H7 (cell line): ENCODE measurements at regions not wholly inside any gene's neighbourhood (a gene's known extent, or its start where the extent isn't known, plus 50 kb on each side); places are given as distances from the start of the nearest gene placed in this dataset.

Source experiments
- DNase-seq: peaks from one replicate; pipeline ENCODE4 v3.0.0; 2012
- H3K27me3 ChIP-seq: 2 replicates; pipeline ENCODE4 v1.6.0; 2011; ENCODE audit warnings: mild to moderate bottlenecking, low read length; ENCODE audit not compliant: control insufficient read depth, insufficient read depth
- H3K36me3 ChIP-seq: replicated peaks from 2 replicates; pipeline ENCODE4 v1.5.1; 2011; ENCODE audit warnings: low read length; ENCODE audit not compliant: control insufficient read depth, insufficient read depth
- H3K4me3 ChIP-seq: 2 replicates; pipeline ENCODE4 v1.5.1; 2011; ENCODE audit warnings: low read depth, mild to moderate bottlenecking, control low read depth, low read length, moderate library complexity; ENCODE audit not compliant: insufficient read depth

DNA sequence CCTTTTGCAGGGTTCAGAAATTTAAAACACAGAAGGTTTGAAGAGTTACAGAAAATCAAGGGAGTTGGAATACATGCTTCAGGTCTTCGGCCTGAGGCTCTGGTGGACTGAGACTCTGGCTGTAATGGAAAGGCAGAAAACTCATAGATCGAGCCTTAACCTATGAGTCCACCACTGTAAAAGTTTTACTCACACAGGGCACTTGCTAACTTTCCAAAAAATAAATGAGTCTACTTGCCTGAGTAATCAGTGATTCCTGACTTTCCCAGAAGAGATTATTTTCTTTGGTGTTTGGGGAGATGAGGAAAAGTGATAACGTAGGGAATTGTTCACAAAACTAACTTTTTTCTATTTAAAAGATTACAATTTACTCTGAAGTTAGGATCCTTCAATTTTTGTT lies 108.0 kb downstream of the MBL2 start:
- H3K4me3 ChIP-seq: no peak overlapping the region
- DNase-seq: no peak
- H3K27me3 ChIP-seq: no peaks in the 10 kb centered on the region
- H3K36me3 ChIP-seq: no peaks in the 10 kb centered on the region

DNA sequence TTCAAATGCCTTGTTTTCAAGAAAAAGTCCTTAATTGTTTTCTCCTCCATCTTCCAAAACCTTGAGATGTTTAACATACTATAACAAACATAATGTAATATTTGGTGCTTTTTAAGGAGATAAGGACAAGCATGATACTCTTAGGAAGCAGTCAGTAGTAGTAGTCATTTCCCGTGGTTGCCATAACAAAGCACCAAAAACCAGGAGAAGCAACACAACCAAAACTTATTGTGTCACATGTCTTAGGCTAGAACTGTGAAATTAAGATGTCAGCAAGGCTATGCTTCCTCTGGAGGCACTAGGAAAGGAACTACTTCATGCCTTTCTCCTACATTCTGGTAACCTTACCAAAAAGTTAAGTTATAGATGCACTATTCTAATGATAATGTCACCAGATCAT lies 106.8 kb downstream of the MBL2 start:
- H3K27me3 ChIP-seq: no peaks in the 10 kb centered on the region
- no peak for DNase-seq
- H3K4me3 ChIP-seq: no peak overlapping the region
- no peaks in the 10 kb centered on the region for H3K36me3 ChIP-seq

DNA sequence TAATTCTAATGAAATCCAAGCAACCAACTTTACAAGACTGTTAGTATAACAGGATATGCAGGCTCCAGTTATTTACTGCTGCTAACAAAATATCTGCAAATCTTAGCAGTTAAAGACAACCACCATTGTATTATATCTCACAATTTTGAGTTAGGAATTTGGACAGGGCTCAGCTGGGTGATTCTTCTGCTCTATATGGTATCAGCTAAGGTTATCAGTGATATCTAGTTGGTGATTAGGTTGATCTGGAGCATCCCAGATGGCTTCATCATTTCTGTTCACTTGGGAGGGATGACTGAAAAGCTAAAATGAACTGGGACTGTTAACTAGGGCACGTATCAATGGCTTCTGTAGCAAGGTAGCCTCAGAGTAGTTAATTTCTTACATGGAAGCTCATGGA lies 105.7 kb downstream of the MBL2 start:
- Histone ChIP-seq H3K4me3 (no peak overlapping the region), H3K36me3 (no peaks in the 10 kb centered on the region), H3K27me3 (no peaks in the 10 kb centered on the region)
- DNase-seq: no peak

DNA sequence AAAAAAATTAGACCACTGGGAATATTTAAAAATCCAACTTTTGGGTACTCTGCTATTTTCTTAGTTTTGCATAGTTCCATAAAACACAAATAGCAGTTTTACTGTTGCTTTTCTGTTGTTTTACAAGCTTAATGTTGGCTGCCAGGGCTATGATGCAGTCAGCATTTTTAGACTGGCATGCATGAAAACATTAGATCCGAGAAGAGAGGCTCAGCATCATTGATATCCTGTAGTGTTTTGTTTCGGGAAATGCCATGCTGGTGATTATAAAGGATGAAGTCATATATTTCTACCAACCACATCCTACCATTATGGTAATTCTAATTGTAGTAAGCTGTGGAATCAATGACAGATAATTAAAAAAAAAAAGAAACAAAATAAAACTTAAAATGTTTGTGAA lies 104.6 kb downstream of the MBL2 start:
- Histone ChIP-seq H3K27me3 (no peaks in the 10 kb centered on the region), H3K4me3 (no peak overlapping the region), H3K36me3 (no peaks in the 10 kb centered on the region)
- no peak for DNase-seq

DNA sequence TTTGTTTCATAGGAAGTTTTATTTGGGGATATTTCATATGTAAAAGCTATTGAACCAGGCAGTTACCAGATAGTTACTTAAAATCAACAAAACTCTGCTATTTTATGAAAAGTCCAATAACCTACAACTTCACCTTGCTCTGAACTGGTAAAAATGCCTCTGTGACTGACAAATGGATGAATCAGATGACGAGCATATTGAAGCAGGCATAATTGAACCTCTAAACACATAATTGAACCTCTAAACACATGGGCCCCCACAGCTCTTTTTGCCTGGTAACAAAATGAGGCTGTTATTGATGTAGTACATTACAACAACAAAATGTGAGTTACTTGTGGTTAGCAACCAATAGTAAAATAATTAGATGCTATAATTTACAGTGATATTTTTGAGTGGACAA lies 99.7 kb downstream of the MBL2 start:
- H3K27me3 ChIP-seq: no peaks in the 10 kb centered on the region
- no peaks in the 10 kb centered on the region for H3K36me3 ChIP-seq
- DNase-seq: no peak
- H3K4me3 ChIP-seq: no peak overlapping the region

DNA sequence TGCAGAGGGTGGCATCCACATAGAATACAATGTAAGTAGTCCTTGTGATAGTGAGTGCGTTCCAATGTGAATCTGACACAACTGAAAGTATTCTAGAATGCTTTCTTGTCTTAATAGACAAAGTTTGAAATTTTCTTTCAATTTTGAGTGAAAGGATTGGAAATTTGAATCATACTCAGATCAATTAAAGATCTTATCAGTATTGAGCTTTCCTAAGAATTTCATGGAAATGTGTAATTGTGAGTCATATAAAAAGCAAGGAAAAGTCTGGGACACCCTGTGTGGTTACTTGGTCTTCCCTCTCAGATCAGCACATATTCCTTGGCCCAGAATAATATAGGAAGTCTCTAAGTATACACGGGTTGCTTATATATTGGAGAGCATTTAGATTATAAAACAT lies 99.1 kb downstream of the MBL2 start:
- no peaks in the 10 kb centered on the region for H3K27me3 ChIP-seq
- H3K36me3 ChIP-seq: no peaks in the 10 kb centered on the region
- no peak for DNase-seq
- no peak overlapping the region for H3K4me3 ChIP-seq

DNA sequence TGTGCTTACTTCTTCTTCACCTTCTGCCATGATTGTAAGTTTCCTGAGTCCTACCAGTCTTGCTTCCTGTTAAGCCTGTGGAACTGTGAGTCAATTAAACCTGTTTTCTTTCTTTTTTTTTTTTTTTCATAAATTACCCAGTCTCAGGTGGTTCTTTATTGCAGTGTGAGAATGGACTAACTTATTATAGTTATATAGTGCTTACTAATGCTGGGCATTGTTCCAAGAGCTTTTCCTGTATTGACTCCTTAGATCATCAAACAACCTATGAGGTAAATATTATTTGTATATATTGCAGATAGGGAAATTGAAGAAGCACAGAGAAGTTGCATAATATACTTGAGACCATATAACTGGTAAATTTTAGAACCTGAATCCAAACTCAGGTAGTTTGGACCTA lies 98.1 kb downstream of the MBL2 start:
- DNase-seq: no peak
- Histone ChIP-seq H3K4me3 (no peak overlapping the region), H3K36me3 (no peaks in the 10 kb centered on the region), H3K27me3 (no peaks in the 10 kb centered on the region)

DNA sequence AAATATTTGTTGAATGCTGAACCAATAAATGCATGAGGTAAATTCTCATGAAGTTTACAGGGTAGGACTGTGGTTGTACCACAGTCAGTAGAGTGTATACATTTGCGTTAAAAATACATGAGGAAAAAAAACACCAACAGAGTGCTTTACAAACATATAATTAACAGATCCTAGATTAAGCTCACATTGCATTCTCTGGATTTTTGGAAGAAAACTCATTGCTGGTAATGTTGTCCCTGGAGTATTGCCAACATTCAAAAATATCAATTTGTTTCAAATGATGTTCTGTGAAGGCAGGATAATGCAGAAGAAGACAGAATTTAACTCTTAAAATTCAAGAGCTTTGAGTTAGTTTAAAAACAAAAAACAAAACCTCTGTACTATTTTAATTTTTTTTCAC lies 95.5 kb downstream of the MBL2 start:
- Histone ChIP-seq H3K36me3 (no peaks in the 10 kb centered on the region), H3K27me3 (no peaks in the 10 kb centered on the region), H3K4me3 (no peak overlapping the region)
- no peak for DNase-seq

DNA sequence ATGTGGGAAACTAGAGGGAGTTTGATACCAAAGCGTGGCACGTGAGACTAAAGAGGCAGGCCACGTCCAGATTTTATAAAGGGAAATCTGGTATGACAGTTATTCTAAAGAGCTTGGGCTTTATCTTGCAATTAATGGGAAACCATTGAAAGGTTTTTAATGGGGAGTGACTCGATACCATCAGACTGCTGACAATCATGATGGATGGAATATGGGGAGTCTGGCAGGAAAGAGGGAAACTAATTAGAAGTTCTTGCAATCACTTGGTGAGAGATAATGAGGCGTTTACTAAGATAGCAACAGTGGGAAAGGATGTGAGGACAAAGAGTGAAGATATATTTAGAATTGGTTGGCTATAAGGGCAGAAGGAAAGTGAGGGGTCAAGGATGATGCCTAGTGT lies 94.0 kb downstream of the MBL2 start:
- no peaks in the 10 kb centered on the region for H3K27me3 ChIP-seq
- no peak overlapping the region for H3K4me3 ChIP-seq
- no peaks in the 10 kb centered on the region for H3K36me3 ChIP-seq
- no peak for DNase-seq

DNA sequence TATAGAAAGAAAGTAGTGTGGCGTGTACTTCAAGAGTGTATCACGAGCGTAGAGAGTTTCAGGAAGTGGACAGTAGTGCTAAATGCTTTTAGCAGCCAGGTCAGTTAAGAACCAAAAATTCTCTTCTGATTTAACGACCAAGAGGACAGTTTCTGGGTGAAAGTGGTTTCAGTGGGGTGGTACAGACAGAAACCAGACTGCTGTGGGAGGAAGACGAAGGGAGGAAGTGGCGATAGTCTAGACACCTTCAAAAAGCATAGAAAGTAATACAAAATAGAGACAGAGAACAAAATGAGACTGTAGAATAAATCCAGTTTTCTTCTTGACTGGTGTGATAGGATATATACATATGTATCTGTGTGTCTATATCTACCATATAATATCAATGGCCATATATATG lies 93.5 kb downstream of the MBL2 start:
- no peak for DNase-seq
- Histone ChIP-seq H3K36me3 (no peaks in the 10 kb centered on the region), H3K27me3 (no peaks in the 10 kb centered on the region), H3K4me3 (no peak overlapping the region)

DNA sequence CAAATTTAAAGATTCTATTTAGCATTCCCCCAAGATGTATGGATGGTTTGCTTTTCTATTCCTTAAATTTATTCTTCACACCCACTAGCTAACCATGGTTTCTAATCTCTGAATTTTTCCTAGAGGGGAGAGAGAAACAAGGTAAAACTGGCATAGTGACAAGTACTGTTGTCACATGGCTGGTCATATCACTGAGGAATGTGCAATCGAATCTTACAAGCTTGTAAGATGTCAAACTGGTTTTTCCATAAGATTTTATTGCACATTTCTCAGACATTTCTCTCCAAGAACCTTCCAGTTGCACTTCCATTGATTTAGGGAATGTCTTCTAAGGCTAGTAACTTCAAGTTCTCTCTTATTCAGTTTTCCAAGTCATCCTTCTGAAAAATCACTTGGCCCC lies 89.8 kb downstream of the MBL2 start:
- no peak overlapping the region for H3K4me3 ChIP-seq

DNA sequence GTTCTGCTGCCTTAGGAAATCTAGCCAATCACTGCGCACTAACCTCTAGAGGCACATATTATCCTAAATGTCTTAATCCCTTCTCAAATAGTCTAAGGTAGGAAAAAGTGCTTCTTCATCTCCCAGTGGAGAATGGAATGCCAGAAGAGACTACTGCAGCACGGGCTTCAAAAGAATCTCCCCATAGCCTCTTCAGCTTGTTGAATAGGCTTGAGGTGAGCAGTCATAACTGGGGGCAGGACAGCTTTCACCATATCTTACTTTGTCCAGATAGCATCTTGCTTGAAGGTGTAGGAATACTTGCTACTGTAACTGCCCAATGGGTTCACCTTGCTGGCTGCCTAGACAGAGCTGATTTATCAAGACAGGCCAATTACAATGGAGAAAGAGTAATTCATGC lies 88.8 kb downstream of the MBL2 start:
- Histone ChIP-seq H3K4me3 (no peak overlapping the region), H3K36me3 (no peaks in the 10 kb centered on the region), H3K27me3 (no peaks in the 10 kb centered on the region)
- DNase-seq: no peak

More for the DNA sequence above, 89.8 kb downstream of the MBL2 start:
- no peak for DNase-seq
- H3K27me3 ChIP-seq: no peaks in the 10 kb centered on the region
- H3K36me3 ChIP-seq: no peaks in the 10 kb centered on the region

DNA sequence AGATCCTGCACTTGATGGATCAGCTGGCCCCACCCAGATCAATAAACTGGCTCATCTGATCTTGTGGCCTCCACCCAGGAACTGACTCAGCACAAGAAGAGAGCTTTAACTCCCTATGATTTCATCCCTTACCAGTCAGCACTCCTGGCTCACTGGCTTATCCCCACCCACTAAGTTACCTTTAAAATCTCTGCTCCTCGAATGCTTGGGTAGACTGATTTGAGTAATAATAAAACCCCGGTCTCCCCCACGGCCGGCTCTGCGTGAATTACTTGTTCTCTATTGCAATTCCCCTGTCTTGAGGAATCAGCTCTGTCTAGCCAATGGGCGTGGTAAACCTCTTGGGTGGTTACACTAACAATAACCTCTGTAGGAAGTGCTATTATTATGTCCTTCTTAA lies 83.7 kb downstream of the MBL2 start:
- H3K36me3 ChIP-seq: no peaks in the 10 kb centered on the region
- H3K27me3 ChIP-seq: no peaks in the 10 kb centered on the region
- no peak overlapping the region for H3K4me3 ChIP-seq
- no peak for DNase-seq

DNA sequence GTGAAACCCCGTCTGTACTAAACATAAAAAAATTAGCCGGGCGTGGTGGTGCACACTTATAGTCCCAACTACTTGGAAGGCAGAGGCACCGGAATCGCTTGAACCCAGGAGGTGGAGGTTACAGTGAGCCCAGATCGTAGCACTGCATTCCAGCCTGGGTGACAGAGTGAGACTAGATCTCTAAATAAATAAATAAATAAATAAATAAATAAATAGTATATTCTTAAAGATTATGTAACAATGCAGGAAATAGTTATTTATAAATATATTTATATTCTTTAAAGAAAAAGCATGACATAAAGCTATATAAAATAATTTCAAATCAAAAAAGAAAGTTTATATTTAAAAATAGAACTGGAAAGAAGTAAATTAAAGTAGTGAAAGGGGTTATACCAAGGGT lies 76.4 kb downstream of the MBL2 start:
- no peaks in the 10 kb centered on the region for H3K27me3 ChIP-seq
- no peak overlapping the region for H3K4me3 ChIP-seq
- no peaks in the 10 kb centered on the region for H3K36me3 ChIP-seq
- DNase-seq: no peak

DNA sequence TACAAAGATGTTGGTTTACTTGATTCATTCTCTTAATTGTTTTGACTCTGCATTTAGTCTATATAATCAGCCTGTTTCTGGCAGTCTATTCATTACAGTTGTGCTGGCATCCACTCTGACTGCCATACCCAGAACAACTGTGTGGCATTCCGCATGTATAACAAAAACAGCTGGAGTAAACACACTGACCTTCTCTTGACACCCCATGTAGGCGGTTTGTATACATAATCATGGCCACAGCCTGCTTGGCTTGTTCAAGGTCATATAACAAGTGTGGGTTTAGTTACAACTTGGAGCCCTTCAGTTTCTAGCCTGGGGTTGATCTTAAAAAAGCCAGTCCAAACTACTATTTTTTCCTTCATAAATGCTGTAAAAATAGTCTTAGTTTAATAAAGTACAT lies 70.9 kb downstream of the MBL2 start:
- Histone ChIP-seq H3K4me3 (no peak overlapping the region), H3K36me3 (no peaks in the 10 kb centered on the region), H3K27me3 (no peaks in the 10 kb centered on the region)
- no peak for DNase-seq

DNA sequence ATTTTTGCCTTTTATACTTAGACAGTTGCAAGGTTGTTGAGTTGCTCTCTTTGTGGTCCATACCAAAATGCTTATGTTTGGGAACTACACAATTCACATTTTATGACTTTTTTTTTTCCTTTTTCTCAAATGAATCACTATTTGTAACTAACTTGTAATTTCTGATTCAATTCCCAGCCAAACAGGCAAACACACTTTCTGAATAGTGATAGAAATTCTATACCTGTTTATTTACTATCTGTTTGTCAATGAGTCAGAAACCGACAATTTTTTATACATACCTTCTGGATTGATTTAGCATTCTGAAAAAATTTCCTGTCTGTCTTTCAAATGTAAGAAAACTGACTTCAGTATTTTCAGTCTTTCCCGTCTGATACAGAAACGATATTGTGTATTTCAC lies 69.1 kb downstream of the MBL2 start:
- Histone ChIP-seq H3K4me3 (no peak overlapping the region), H3K36me3 (no peaks in the 10 kb centered on the region), H3K27me3 (no peaks in the 10 kb centered on the region)
- DNase-seq: no peak
